HL-60 (cell line): ENCODE measurements at regions not wholly inside any gene's neighbourhood (a gene's known extent, or its start where the extent isn't known, plus 50 kb on each side); places are given as distances from the start of the nearest gene placed in this dataset.

Experiments
- GABPA ChIP-seq: IDR thresholded peaks from 2 replicates; pipeline ENCODE4 v1.6.1; 2012; ENCODE audit warnings: low read depth
- POLR2AphosphoS5 ChIP-seq: IDR thresholded peaks from 2 replicates; pipeline ENCODE4 v1.6.1; 2012; ENCODE audit warnings: low read depth
- TF ChIP-seq, protein P1 (sequence below): IDR thresholded peaks from one replicate; pipeline ENCODE4 v1.5.1; 2011; ENCODE audit warnings: low read length, control low read depth, inconsistent platforms; ENCODE audit not compliant: insufficient read depth
- TF ChIP-seq, protein P2 (sequence below): IDR thresholded peaks from 2 replicates; pipeline ENCODE4 v1.6.1; 2012; ENCODE audit warnings: low read depth; ENCODE audit not compliant: insufficient replicate concordance

DNA sequence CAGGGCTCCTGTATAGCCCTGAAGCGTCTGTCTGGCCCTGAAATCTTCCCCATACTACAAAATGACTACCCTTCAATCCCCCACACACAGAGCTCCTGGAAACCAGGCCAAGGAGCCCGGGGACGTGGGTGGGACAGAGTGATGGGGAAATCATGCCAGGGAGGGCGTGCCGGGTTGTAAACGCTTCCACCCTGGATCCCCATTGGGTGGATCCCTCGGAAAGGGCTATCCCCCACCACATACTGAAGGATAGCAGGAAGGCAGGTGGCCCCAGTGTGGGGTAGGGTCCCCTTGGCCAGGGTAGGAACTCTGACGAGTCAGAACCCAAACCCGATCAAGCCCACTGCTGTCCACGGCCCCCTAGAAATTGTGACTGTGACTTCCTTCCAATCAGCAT lies 91.7 kb downstream of the INHBB start:
- TF ChIP-seq, protein P1, sequence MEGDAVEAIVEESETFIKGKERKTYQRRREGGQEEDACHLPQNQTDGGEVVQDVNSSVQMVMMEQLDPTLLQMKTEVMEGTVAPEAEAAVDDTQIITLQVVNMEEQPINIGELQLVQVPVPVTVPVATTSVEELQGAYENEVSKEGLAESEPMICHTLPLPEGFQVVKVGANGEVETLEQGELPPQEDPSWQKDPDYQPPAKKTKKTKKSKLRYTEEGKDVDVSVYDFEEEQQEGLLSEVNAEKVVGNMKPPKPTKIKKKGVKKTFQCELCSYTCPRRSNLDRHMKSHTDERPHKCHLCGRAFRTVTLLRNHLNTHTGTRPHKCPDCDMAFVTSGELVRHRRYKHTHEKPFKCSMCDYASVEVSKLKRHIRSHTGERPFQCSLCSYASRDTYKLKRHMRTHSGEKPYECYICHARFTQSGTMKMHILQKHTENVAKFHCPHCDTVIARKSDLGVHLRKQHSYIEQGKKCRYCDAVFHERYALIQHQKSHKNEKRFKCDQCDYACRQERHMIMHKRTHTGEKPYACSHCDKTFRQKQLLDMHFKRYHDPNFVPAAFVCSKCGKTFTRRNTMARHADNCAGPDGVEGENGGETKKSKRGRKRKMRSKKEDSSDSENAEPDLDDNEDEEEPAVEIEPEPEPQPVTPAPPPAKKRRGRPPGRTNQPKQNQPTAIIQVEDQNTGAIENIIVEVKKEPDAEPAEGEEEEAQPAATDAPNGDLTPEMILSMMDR: no peak
- TF ChIP-seq, protein P2, sequence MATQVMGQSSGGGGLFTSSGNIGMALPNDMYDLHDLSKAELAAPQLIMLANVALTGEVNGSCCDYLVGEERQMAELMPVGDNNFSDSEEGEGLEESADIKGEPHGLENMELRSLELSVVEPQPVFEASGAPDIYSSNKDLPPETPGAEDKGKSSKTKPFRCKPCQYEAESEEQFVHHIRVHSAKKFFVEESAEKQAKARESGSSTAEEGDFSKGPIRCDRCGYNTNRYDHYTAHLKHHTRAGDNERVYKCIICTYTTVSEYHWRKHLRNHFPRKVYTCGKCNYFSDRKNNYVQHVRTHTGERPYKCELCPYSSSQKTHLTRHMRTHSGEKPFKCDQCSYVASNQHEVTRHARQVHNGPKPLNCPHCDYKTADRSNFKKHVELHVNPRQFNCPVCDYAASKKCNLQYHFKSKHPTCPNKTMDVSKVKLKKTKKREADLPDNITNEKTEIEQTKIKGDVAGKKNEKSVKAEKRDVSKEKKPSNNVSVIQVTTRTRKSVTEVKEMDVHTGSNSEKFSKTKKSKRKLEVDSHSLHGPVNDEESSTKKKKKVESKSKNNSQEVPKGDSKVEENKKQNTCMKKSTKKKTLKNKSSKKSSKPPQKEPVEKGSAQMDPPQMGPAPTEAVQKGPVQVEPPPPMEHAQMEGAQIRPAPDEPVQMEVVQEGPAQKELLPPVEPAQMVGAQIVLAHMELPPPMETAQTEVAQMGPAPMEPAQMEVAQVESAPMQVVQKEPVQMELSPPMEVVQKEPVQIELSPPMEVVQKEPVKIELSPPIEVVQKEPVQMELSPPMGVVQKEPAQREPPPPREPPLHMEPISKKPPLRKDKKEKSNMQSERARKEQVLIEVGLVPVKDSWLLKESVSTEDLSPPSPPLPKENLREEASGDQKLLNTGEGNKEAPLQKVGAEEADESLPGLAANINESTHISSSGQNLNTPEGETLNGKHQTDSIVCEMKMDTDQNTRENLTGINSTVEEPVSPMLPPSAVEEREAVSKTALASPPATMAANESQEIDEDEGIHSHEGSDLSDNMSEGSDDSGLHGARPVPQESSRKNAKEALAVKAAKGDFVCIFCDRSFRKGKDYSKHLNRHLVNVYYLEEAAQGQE: no peak
- TF ChIP-seq POLR2AphosphoS5 (no peak), GABPA (no peak)
